Peyer's patch (tissue), 4 donors: ENCODE measurements at regions not wholly inside any gene's neighbourhood (a gene's known extent, or its start where the extent isn't known, plus 50 kb on each side); places are given as distances from the start of the nearest gene placed in this dataset.

Experiments
- POLR2A ChIP-seq, 2 donors: fragments of 450-650 bp; IDR thresholded peaks; one replicate each; pipeline ENCODE4 v1.5.1; 2017; ENCODE audit warnings: antibody characterized with exemption in 2 of 2, mild to moderate bottlenecking in 2 of 2, moderate library complexity in 2 of 2
- TF ChIP-seq, protein P1 (sequence below), 6 experiments: fragments of 450-650 bp in 4 of 6; fragments of 200-600 bp in 2 of 6; sonication (generic) in 1 of 6; IDR thresholded peaks; one replicate each; pipeline ENCODE4 v1.5.1; 2017 to 2019; ENCODE audit warnings: antibody characterized with exemption in 6 of 6, mild to moderate bottlenecking in 3 of 6, moderate library complexity in 1 of 6

DNA sequence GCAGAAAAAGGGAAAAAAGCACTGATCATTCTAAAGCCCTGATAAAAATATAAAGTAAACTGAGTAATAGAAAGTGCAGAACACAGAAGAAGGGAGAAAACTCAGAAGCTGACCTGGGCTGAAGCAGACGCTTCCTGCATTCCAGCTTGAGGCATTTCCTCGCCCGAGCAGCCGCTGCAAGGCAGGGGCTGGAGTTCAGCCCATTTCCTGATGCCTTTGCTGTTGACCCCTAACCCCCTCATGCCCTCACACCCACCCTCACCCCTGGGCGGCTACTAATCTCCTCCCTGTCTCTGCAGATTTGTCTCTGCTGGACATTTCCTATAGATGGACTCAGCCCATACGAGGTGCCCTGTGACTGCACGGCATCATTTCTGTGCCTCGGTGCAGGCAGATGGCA, 227.8 kb downstream of the NPHP4 start:
- TF ChIP-seq, protein P1, sequence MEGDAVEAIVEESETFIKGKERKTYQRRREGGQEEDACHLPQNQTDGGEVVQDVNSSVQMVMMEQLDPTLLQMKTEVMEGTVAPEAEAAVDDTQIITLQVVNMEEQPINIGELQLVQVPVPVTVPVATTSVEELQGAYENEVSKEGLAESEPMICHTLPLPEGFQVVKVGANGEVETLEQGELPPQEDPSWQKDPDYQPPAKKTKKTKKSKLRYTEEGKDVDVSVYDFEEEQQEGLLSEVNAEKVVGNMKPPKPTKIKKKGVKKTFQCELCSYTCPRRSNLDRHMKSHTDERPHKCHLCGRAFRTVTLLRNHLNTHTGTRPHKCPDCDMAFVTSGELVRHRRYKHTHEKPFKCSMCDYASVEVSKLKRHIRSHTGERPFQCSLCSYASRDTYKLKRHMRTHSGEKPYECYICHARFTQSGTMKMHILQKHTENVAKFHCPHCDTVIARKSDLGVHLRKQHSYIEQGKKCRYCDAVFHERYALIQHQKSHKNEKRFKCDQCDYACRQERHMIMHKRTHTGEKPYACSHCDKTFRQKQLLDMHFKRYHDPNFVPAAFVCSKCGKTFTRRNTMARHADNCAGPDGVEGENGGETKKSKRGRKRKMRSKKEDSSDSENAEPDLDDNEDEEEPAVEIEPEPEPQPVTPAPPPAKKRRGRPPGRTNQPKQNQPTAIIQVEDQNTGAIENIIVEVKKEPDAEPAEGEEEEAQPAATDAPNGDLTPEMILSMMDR (IDR thresholded peaks at IDR 0.05) = no peak
- no peak for TF ChIP-seq POLR2A (IDR thresholded peaks at IDR 0.05)
